Fibroblast of skin of left quadriceps (primary cell): ENCODE measurements at regions not wholly inside any gene's neighbourhood (a gene's known extent, or its start where the extent isn't known, plus 50 kb on each side); places are given as distances from the start of the nearest gene placed in this dataset.
"Not testable (repeated sequence)": the region's sequence is repeated elsewhere in the genome, so short reads cannot be mapped to it uniquely, and the experiment has no call there.

Experiments
- DNase-seq, 2 experiments: peaks; one replicate each; pipeline ENCODE4 v3.0.0-alpha.2; 2013; ENCODE audit warnings: low read depth in 2 of 2

DNA sequence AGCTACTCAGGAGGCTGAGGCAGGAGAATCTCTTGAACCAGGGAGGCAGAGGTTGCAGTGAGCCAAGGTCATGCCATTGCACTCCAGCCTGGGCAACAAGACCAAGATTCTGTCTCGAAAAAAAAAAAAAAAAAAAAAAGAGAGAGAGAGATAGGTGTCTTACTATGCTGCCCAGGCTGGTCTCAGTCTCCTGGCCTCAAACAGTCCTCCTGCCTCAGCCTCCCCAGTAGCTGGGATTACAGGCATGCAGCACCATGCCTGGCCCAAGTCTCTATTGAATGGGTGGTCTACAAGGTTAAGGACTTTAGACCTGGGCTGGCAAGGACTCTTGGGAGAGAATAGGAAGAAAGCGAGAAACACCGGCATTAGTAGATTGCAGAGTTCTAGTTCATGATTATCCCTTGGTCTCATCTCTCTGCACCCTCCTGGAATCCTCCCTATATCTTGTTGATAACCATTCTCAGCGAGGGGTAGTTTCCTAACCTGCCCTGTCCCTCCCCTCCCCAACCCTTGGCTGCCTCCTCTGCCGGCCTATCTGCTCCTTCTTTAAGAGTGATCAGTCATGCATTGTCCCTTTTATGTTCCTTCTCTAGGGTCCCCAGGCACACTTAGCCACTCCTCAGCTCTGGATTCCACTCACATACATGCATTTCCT is 128.1 kb upstream of the MAP1LC3B2 start:
- no peak for DNase-seq

GRCh38 chr12:116431677-116432300 is 127.4 kb upstream of the MAP1LC3B2 start:
- no peak for DNase-seq

GRCh38 chr12:116432314-116432750 is 126.8 kb upstream of the MAP1LC3B2 start:
- DNase-seq = no peak

GRCh38 chr12:116433249-116433648 is 125.9 kb upstream of the MAP1LC3B2 start:
- DNase-seq = no peak

GRCh38 chr12:116434155-116435011 is 124.8 kb upstream of the MAP1LC3B2 start:
- DNase-seq = peak; percentile 80 to 83

DNA sequence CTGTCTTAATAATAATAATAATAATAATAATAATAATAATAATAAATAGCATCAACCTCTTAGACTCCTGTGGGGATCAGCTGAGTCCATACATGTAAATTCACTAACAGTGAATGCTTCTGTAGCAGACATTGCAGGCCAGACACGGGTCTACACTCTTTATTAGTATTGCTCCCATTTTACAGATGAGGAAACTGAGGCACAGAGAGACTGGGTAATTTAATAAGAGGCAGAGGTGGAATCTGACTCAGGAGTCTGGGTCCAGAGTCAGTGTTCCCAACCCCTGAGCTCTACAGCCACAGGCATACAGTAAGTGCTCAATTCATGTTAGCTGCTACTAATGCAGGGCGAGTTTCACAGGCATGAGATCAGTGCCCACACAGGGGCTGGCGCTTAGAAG is 123.2 kb upstream of the MAP1LC3B2 start:
- DNase-seq = no peak

DNA sequence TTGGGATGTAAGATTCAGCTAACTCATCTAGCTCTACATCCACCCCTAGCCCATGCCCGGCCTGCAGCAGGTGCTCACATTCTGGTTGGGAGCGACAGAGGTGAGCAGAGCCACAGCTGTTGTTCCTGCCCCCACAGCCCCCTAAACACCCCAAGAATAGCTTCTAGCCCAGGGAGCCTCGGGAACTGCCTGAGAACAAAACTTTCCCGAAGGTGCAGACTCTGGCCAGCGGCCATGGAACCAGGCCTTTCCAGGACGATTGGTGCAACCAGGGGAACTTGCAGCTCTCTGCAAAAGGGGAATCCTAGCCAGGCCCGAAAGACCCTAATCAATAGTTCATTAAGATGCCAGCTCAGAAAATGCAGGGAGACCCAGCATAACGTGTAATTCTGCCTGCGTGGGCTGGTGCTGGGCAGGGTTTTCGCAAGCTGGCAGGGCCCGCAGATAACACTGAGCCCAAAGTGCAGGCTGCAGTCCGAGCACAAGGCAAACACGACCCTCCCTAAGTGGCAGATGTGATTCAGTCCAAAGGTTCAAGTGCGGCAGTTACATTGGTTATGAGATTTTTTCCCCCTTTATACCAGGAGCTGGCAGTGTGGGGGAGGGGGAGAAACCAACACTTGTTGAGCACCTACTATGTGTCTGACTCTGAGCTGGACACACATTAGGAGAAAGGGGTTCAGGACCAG is 122.5 kb upstream of the MAP1LC3B2 start:
- DNase-seq = no peak

- no peak for DNase-seq
These were observed 117.9 kb upstream of the MAP1LC3B2 start for GRCh38 chr12:116441292-116441691.

DNA sequence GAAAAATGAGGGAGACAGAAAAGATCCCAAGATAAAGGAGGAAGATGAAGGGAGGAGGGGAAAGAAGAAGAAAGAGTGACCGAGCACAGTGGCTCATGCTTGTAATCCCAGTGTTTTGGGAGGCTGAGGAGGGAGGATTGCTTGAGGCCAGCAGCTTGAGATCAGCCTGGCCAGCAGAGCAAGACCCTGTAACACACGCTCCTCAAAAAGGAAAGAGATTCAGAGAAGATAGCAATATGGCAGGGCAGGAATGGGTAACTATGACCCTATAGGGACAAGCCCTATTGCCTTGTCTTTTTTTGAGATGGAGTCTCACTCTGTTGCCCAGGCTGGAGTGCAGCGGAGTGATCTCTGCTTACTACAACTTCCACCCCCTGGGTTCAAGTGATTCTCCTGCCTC is 116.9 kb upstream of the MAP1LC3B2 start:
- DNase-seq = no peak

- no peak for DNase-seq
These were observed 116.2 kb upstream of the MAP1LC3B2 start for GRCh38 chr12:116442946-116443345.

DNA sequence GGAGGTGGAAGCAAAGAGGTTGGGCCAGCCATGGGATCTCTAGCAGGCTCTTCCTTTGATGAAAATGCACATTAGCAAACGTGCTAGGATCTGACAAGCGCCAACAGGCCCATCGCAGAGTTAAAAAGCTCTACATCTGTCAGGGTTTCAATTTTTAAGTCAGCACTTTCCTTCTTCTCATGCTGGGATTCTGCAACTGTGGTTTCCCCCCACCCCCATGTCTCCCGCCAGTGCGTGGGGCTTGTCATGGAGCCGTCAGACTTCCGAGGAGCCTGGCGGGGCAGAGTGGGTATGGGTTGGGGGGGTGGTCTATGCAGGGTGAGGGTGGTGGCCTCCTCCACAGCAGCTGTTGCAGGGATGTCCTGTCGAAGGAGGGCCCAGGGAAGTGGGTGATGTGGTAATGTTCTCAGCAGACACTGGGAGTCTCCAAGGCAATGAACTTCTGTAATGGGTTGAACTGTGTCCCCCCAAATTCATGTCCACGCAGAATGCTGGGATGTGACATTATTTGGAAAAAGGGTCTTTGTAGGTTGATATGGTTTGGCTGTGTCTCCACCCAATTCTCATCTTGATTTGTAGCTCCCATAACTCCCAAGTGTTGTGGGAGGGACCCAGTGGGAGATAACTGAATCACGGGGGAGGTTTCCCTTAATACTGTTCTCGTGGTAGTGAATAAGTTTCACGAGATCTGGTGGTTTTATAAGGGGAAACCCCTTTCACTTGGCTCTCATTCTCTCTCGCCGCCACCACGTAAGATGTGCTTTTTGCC is 115.2 kb upstream of the MAP1LC3B2 start:
- DNase-seq = no peak

GRCh38 chr12:116444590-116444943 is 114.6 kb upstream of the MAP1LC3B2 start:
- no peak for DNase-seq

DNA sequence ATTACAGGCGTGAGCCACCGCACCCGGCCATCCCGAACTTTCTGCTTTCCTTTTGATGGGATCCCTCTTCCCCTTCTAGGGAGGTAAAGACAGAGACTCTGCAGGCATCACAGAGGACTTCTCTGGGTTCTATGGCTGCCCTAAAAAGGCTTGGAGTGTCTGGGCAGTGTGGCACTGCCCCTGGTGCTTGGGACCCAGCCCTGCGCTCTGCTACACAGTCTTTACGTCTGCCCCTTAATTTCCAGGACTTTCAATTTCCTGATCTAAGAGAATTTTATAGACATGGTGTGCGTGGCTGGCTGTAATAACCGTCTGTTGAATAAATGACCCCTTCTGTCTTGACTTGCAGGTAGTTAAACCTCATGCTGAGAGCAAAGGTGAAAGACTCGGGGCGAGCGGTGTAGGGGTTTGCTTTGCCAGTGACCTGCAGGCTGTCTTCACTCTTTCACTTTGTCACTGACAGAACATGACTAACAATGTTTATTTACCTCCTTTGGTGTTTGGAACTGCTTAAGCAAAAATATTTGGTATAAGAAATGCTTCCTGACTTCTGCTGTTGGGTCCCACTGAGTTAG is 110.9 kb upstream of the MAP1LC3B2 start:
- DNase-seq = no peak

GRCh38 chr12:116450406-116450910 is 108.7 kb upstream of the MAP1LC3B2 start:
- no peak for DNase-seq

DNA sequence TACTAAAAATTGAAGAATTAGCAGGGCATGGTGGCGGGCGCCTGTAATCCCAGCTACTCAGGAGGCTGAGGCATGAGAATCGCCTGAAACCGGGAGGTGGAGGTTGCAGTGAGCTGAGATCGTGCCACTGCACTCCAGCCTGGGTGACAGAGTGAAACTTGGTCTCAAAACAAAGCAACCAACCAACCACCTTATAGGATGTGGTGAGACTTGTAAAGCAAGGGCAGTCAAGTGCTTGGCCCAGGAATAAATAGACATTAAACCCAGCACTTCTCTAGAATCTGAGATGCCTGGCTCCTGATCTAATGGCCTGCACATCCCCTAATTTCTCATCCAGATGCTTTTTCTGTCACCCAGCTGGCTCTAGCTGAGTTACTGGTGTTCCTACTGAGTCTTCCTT is 106.2 kb upstream of the MAP1LC3B2 start:
- DNase-seq = not testable (repeated sequence)

- DNase-seq = no peak
These were observed 105.5 kb upstream of the MAP1LC3B2 start for GRCh38 chr12:116453631-116454030.

DNA sequence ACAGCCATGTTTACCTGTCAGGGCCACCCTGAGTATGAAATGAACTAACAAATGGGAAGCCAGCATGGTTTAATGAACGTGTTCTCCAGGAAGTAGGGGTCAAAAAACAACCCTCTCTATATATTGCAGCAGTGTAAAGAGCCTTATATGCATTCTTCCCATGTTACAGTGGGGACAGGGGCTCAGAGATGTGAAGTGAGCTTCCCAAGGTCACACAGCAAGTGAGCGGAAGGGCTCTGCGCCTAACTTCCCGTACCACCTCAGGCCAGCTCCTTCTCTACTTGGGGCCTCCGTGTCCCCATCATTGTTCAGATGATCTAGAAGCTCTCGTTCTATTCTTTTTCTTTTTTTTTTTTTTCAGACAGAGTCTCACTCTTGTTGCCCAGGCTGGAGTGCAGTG is 105.1 kb upstream of the MAP1LC3B2 start:
- DNase-seq = no peak

- peak; percentile 74 to 81 for DNase-seq
These were observed 104.2 kb upstream of the MAP1LC3B2 start for GRCh38 chr12:116454950-116455447.

DNA sequence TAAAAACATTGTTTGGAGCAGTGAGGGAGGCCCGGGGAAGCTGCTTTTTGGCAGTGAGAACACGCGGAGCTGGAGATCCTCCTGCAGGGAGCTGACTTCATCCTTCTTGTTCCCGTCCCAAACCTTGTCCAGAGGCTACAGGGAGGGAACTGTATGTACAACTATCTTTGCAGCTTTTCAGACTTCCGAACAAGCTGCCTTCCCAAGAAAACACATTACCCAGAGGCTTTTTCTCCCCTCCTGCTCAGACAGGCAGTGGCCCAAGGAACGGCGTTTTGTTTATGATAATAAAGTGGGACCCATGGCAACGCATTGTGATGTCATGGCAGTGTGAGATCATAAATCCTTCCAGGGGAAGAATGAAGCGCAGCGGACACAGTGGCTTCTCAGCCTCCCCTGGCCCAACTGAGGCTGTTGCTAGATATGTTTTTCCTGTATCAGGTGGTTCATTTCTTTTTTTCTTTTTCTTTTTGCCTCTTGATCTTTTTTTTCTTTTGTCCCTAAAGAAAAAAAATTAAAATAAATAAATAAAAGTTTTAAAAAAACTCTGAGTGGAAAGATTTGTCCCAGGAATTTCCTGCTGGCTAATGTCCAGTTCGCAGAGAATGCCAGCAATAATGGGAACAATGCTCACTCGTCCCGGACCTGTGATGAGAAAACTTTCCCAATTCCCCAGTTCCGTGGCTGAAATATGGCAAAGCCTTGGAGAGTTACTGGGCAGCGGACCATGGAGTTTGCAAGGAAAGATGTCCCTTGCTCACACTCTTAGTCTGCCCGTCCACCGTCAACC is 103.4 kb upstream of the MAP1LC3B2 start:
- peak; percentile 88 to 89 for DNase-seq
